ENCODE measurements at regions not wholly inside any gene's neighbourhood (a gene's known extent, or its start where the extent isn't known, plus 50 kb on each side); places are given as distances from the start of the nearest gene placed in this dataset.

GRCh38 chr13:69461397-69461796, 646.2 kb upstream of the ATXN8OS start:
- H3K36me3 ChIP-seq (ENCODE audit: control insufficient read depth in 4 of 4, insufficient read depth in 3 of 4, low read depth in 1 of 4, low read length in 3 of 4) = no peaks in the 10 kb centered on the region
- no peak overlapping the region for H3K4me3 ChIP-seq (ENCODE audit: low read depth in 1 of 3, low read length in 3 of 3)
- H3K9me3 ChIP-seq (ENCODE audit: control insufficient read depth in 4 of 4, low read length in 3 of 4) = no peaks in the 10 kb centered on the region
- no peak for DNase-seq (ENCODE audit: low spot score)
- 70% methylated on average over 2 of the region's 2 CpGs for WGBS
- TF ChIP-seq HNF4G (IDR thresholded peaks at IDR 0.05) (no peak), RAD21 (IDR thresholded peaks at IDR 0.05) (no peak), CTCF (IDR thresholded peaks at IDR 0.05; ENCODE audit: low read depth, low read length, missing input control) (no peak), TAF1 (conservative IDR thresholded peaks at IDR 0.05) (no peak), EGR1 (IDR thresholded peaks at IDR 0.05; ENCODE audit: low read depth in 2 of 2) (no peak), HNF4A (conservative IDR thresholded peaks at IDR 0.05) (no peak), FOXA2 (IDR thresholded peaks at IDR 0.05) (no peak), GABPA (IDR thresholded peaks at IDR 0.05 in 1 of 2, conservative IDR thresholded peaks at IDR 0.05 in 1 of 2) (no peak), RXRA (IDR thresholded peaks at IDR 0.05) (no peak)
- TF ChIP-seq, protein P1, sequence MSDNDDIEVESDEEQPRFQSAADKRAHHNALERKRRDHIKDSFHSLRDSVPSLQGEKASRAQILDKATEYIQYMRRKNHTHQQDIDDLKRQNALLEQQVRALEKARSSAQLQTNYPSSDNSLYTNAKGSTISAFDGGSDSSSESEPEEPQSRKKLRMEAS (IDR thresholded peaks at IDR 0.05) = no peak
- TF ChIP-seq, protein P2, sequence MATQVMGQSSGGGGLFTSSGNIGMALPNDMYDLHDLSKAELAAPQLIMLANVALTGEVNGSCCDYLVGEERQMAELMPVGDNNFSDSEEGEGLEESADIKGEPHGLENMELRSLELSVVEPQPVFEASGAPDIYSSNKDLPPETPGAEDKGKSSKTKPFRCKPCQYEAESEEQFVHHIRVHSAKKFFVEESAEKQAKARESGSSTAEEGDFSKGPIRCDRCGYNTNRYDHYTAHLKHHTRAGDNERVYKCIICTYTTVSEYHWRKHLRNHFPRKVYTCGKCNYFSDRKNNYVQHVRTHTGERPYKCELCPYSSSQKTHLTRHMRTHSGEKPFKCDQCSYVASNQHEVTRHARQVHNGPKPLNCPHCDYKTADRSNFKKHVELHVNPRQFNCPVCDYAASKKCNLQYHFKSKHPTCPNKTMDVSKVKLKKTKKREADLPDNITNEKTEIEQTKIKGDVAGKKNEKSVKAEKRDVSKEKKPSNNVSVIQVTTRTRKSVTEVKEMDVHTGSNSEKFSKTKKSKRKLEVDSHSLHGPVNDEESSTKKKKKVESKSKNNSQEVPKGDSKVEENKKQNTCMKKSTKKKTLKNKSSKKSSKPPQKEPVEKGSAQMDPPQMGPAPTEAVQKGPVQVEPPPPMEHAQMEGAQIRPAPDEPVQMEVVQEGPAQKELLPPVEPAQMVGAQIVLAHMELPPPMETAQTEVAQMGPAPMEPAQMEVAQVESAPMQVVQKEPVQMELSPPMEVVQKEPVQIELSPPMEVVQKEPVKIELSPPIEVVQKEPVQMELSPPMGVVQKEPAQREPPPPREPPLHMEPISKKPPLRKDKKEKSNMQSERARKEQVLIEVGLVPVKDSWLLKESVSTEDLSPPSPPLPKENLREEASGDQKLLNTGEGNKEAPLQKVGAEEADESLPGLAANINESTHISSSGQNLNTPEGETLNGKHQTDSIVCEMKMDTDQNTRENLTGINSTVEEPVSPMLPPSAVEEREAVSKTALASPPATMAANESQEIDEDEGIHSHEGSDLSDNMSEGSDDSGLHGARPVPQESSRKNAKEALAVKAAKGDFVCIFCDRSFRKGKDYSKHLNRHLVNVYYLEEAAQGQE (IDR thresholded peaks at IDR 0.05) = no peak
- no peak overlapping the region for H3K27ac ChIP-seq (ENCODE audit: low read depth in 1 of 2, low read length in 2 of 2)
- H3K27me3 ChIP-seq (ENCODE audit: control insufficient read depth in 4 of 4, insufficient read depth in 4 of 4, low read length in 3 of 4) = no peaks in the 10 kb centered on the region
- no peak overlapping the region for H3K9ac ChIP-seq (ENCODE audit: low read depth in 1 of 2, low read length in 2 of 2)
- H3K4me1 ChIP-seq (ENCODE audit: control insufficient read depth in 4 of 4, insufficient read depth in 4 of 4, low read length in 3 of 4) = no peaks in the 10 kb centered on the region

GRCh38 chr13:69459346-69459745, 648.3 kb upstream of the ATXN8OS start:
- TF ChIP-seq HNF4G (IDR thresholded peaks at IDR 0.05) (no peak), SP1 (IDR thresholded peaks at IDR 0.05) (no peak), YY1 (IDR thresholded peaks at IDR 0.05) (no peak), JUND (IDR thresholded peaks at IDR 0.05) (no peak), FOXA2 (IDR thresholded peaks at IDR 0.05) (no peak), RAD21 (IDR thresholded peaks at IDR 0.05) (no peak), NR2F2 (IDR thresholded peaks at IDR 0.05) (no peak), HNF4A (conservative IDR thresholded peaks at IDR 0.05) (no peak)
- TF ChIP-seq, protein P3, sequence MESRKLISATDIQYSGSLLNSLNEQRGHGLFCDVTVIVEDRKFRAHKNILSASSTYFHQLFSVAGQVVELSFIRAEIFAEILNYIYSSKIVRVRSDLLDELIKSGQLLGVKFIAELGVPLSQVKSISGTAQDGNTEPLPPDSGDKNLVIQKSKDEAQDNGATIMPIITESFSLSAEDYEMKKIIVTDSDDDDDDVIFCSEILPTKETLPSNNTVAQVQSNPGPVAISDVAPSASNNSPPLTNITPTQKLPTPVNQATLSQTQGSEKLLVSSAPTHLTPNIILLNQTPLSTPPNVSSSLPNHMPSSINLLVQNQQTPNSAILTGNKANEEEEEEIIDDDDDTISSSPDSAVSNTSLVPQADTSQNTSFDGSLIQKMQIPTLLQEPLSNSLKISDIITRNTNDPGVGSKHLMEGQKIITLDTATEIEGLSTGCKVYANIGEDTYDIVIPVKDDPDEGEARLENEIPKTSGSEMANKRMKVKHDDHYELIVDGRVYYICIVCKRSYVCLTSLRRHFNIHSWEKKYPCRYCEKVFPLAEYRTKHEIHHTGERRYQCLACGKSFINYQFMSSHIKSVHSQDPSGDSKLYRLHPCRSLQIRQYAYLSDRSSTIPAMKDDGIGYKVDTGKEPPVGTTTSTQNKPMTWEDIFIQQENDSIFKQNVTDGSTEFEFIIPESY (IDR thresholded peaks at IDR 0.05) = no peak
- TF ChIP-seq, protein P2 (IDR thresholded peaks at IDR 0.05) = no peak
- TF ChIP-seq, protein P1 (IDR thresholded peaks at IDR 0.05) = no peak
- no peaks in the 10 kb centered on the region for H3K9me3 ChIP-seq (ENCODE audit: control insufficient read depth in 4 of 4, low read length in 3 of 4)
- H3K4me3 ChIP-seq (ENCODE audit: low read depth in 1 of 3, low read length in 3 of 3) = no peak overlapping the region
- no peaks in the 10 kb centered on the region for H3K36me3 ChIP-seq (ENCODE audit: control insufficient read depth in 4 of 4, insufficient read depth in 3 of 4, low read depth in 1 of 4, low read length in 3 of 4)
- H3K4me1 ChIP-seq (ENCODE audit: control insufficient read depth in 4 of 4, insufficient read depth in 4 of 4, low read length in 3 of 4) = no peaks in the 10 kb centered on the region
- WGBS = 48% methylated on average over 4 of the region's 4 CpGs
- no peak overlapping the region for H3K9ac ChIP-seq (ENCODE audit: low read depth in 1 of 2, low read length in 2 of 2)
- H3K27me3 ChIP-seq (ENCODE audit: control insufficient read depth in 4 of 4, insufficient read depth in 4 of 4, low read length in 3 of 4) = no peaks in the 10 kb centered on the region
- no peak overlapping the region for H3K27ac ChIP-seq (ENCODE audit: low read depth in 1 of 2, low read length in 2 of 2)
- no peak for DNase-seq (ENCODE audit: low spot score)
